ENCODE measurements at regions not wholly inside any gene's neighbourhood (a gene's known extent, or its start where the extent isn't known, plus 50 kb on each side); places are given as distances from the start of the nearest gene placed in this dataset.

DNA sequence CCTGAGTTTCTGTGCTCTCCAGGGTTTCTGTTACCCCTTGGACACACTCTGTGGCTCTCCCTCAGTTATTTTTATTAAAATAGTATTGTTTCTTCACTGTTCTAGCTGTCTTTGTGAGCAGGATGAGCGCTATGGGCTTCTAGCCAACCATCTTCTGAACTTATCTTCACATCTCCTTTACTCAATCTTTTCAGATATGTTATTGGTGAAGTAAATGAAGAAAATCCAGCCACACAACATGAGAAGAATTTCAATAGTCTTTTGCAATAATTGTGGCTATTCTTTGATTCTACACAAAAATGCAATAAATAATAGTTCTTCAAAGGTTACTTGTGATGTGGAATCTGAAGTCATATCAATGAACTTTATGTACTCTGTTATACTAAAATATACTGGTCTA is 80.3 kb upstream of the CAMK1G start:
- ATAC-seq (ENCODE audit: low FRiP score) (no peak), DNase-seq (ENCODE audit: low spot score) (no peak)
- TF ChIP-seq, protein P1, sequence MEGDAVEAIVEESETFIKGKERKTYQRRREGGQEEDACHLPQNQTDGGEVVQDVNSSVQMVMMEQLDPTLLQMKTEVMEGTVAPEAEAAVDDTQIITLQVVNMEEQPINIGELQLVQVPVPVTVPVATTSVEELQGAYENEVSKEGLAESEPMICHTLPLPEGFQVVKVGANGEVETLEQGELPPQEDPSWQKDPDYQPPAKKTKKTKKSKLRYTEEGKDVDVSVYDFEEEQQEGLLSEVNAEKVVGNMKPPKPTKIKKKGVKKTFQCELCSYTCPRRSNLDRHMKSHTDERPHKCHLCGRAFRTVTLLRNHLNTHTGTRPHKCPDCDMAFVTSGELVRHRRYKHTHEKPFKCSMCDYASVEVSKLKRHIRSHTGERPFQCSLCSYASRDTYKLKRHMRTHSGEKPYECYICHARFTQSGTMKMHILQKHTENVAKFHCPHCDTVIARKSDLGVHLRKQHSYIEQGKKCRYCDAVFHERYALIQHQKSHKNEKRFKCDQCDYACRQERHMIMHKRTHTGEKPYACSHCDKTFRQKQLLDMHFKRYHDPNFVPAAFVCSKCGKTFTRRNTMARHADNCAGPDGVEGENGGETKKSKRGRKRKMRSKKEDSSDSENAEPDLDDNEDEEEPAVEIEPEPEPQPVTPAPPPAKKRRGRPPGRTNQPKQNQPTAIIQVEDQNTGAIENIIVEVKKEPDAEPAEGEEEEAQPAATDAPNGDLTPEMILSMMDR (IDR thresholded peaks at IDR 0.05), result no peak

DNA sequence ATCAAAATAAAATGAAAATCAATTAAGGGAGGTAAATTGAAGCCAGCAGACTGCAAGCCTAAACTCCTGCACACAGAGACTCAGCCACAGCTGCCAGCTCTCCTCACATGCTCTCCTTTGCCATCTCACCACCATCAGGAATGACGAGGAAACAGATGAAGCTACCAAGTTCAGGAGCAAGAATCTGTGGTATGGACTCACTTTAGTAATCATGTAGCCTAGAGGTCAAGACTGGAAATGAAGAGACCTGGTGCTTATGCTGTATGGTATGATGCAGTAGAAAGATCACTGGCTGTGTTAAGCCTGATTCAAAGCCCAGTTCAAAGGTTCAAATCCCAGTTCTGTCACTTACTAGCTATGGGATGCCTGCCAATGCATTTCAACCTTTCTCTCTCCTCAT is 78.9 kb upstream of the CAMK1G start:
- no peak for DNase-seq (ENCODE audit: low spot score)
- TF ChIP-seq, protein P1 (IDR thresholded peaks at IDR 0.05), result no peak
- no peak for ATAC-seq (ENCODE audit: low FRiP score)

DNA sequence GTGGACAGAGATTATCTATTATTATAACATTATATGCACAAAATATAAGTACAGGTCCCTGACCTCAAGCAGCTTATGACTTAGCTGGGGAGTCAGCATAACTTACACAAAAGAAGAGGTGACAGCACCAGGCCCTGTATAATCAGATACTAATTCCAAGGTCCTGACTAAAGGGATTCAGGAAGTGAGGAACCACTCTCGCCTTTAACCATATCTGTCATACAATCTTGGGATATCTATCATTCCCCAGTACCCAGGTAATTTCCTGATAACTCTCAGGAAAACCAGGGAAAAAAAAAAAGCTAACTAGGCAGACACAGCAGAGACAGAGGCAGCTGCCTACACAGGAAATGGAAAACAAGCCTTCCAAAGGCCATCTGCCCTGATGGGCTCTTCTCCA is 78.5 kb upstream of the CAMK1G start:
- ATAC-seq (ENCODE audit: low FRiP score), result no peak
- TF ChIP-seq, protein P1 (IDR thresholded peaks at IDR 0.05), result no peak
- no peak for DNase-seq (ENCODE audit: low spot score)

DNA sequence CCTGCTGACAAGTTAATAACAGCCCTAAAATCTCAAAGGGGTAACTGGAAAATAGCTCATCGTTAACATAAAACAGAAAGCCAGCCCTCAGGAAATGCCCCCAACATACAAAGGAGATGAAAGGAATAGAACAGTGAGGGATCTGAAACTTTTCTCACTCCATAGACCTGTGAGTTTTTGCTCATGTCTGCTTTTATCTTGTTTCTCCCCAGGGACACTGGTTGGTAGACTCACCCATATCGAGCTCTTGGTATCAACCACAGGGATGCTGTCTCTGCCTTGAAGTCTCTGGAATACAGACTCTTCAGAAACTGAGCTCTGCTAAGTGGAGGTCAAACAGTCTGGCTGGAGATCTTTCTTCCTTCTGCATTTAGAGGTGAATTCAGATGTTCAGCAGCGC is 77.4 kb upstream of the CAMK1G start:
- no peak for DNase-seq (ENCODE audit: low spot score)
- TF ChIP-seq, protein P1 (IDR thresholded peaks at IDR 0.05), result no peak

DNA sequence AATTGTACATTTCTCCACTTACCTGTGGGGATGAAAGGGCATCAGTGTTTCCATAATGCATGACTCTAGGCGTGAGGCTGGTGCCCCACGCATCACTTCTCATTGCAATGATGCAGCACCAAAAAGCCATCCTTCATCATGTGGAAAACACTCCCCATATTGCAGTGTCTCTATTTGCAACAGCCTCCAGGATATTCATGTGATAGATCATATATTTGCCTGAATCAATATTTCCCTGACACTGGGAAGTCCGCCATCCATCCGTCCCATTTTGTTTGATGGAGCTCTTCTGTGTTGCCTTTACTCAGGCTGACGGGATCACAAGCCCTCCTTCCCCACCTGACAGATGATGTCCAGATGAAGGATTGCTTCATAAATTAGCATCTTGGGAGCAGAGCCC is 74.5 kb upstream of the CAMK1G start:
- DNase-seq (ENCODE audit: low spot score) (no peak), ATAC-seq (ENCODE audit: low FRiP score) (no peak)
- TF ChIP-seq, protein P1 (IDR thresholded peaks at IDR 0.05), result no peak

More for the DNA sequence above, 77.4 kb upstream of the CAMK1G start:
- ATAC-seq (ENCODE audit: low FRiP score), result no peak

DNA sequence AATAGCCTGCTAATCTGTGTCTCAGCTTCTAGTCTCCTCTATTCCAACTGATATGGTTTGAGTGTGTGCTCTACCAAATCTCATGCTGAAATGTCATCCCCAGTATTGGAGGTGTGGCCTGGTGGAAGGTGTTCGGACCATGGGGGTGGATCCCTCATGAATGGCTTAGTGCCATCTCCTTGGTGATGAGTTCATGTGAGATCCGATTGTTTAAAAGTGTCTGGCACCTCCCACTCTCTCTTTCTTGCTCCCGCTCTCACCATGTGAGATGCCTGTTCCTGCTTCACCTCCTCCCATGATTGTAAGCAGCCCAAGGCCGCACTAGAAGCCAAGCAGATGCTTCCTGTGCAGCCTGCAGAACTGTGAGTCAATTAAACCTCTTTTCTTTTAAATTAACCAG is 73.5 kb upstream of the CAMK1G start:
- no peak for DNase-seq (ENCODE audit: low spot score)
- TF ChIP-seq, protein P1 (IDR thresholded peaks at IDR 0.05), result no peak
- ATAC-seq (ENCODE audit: low FRiP score), result no peak

DNA sequence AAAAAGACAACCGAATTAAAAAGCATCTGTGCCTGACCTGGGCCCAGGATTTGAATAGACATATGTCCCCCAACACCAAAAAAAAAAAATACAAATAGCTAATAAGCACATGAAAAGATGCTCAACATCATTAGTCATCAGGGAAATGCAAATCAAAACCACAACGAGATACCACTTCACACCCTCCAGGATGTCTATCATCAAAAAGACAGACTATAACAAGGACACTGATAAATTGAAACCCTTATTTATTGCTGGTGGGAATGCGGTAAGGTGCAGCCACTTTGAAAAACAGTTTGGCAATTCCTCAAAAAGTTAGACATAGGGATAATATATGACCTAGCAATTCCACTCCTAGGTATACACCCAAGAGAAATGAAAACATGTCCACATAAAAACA is 72.3 kb upstream of the CAMK1G start:
- ATAC-seq (ENCODE audit: low FRiP score) (no peak), DNase-seq (ENCODE audit: low spot score) (no peak)
- TF ChIP-seq, protein P1 (IDR thresholded peaks at IDR 0.05), result no peak
